GM21515 (cell line): ENCODE measurements at regions not wholly inside any gene's neighbourhood (a gene's known extent, or its start where the extent isn't known, plus 50 kb on each side); places are given as distances from the start of the nearest gene placed in this dataset.

Experiments used
- ATAC-seq: cut with Tn5 transposase; IDR thresholded peaks from one replicate; pipeline ENCODE4 v1.9.1; 2021; ENCODE audit not compliant: unreplicated experiment

- ATAC-seq, result no peak
Observed at GRCh38 chr4:128394778-128395177, 107.2 kb upstream of the PGRMC2 start.

- no peak for ATAC-seq
Observed at GRCh38 chr4:128393101-128393704, 105.6 kb upstream of the PGRMC2 start.

GRCh38 chr4:128390475-128390996 lies 102.9 kb upstream of the PGRMC2 start:
- no peak for ATAC-seq

- no peak for ATAC-seq
Observed at GRCh38 chr4:128388796-128389195, 101.2 kb upstream of the PGRMC2 start.

- ATAC-seq, result no peak
Observed at GRCh38 chr4:128388352-128388630, 100.7 kb upstream of the PGRMC2 start.

GRCh38 chr4:128387600-128388351 lies 100.2 kb upstream of the PGRMC2 start:
- ATAC-seq, result no peak

GRCh38 chr4:128386761-128387599 lies 99.4 kb upstream of the PGRMC2 start:
- ATAC-seq, result no peak

- no peak for ATAC-seq
Observed at GRCh38 chr4:128385683-128386304, 98.2 kb upstream of the PGRMC2 start.

GRCh38 chr4:128384765-128385598 lies 97.4 kb upstream of the PGRMC2 start:
- ATAC-seq, result no peak

- ATAC-seq, result no peak
Observed at GRCh38 chr4:128384091-128384520, 96.5 kb upstream of the PGRMC2 start.

GRCh38 chr4:128381748-128382559 lies 94.3 kb upstream of the PGRMC2 start:
- no peak for ATAC-seq

GRCh38 chr4:128380306-128380705 lies 92.7 kb upstream of the PGRMC2 start:
- ATAC-seq, result no peak

GRCh38 chr4:128379860-128380259 lies 92.2 kb upstream of the PGRMC2 start:
- no peak for ATAC-seq

- ATAC-seq, result no peak
Observed at GRCh38 chr4:128378668-128379067, 91.1 kb upstream of the PGRMC2 start.

- no peak for ATAC-seq
Observed at GRCh38 chr4:128376958-128377357, 89.3 kb upstream of the PGRMC2 start.

GRCh38 chr4:128376303-128376702 lies 88.7 kb upstream of the PGRMC2 start:
- no peak for ATAC-seq

- no peak for ATAC-seq
Observed at GRCh38 chr4:128373628-128374027, 86.0 kb upstream of the PGRMC2 start.

GRCh38 chr4:128371876-128372275 lies 84.3 kb upstream of the PGRMC2 start:
- ATAC-seq, result no peak

- ATAC-seq, result no peak
Observed at GRCh38 chr4:128371001-128371777, 83.6 kb upstream of the PGRMC2 start.
